OCI-LY3 (cell line): ENCODE measurements at regions not wholly inside any gene's neighbourhood (a gene's known extent, or its start where the extent isn't known, plus 50 kb on each side); places are given as distances from the start of the nearest gene placed in this dataset.

Experiments
- EZH2phosphoT487 ChIP-seq: fragments of 200-600 bp; shearing (Covaris generic); IDR thresholded peaks from 2 replicates; pipeline ENCODE4 v1.6.1; 2018; ENCODE audit warnings: antibody characterized with exemption, mixed run types, low read depth
- TF ChIP-seq, protein P1 (sequence below): fragments of 200-600, 300-600 bp; sonication (generic); IDR thresholded peaks from 2 replicates; pipeline ENCODE4 v1.5.1; 2014; ENCODE audit warnings: antibody characterized with exemption, low read length, low read depth

DNA sequence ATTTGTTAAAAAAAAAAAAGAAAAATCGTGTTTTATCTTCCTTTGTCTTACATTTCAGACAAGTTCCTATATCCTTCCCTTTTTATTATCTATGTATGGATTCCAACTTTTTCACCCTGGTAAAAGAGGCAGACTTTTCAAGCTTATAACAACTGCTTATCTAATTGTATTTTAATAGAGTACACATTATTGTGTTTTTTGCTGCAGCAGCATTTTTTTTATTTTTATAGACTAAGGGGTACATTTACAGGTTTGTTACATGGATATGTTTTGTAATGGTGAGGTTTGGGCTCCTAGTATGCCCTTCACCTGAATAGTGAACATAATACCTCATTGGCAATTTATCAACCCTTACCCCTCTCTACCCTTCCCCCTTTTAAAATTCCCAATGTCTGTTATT, 195.0 kb upstream of the RGMB start:
- TF ChIP-seq, protein P1, sequence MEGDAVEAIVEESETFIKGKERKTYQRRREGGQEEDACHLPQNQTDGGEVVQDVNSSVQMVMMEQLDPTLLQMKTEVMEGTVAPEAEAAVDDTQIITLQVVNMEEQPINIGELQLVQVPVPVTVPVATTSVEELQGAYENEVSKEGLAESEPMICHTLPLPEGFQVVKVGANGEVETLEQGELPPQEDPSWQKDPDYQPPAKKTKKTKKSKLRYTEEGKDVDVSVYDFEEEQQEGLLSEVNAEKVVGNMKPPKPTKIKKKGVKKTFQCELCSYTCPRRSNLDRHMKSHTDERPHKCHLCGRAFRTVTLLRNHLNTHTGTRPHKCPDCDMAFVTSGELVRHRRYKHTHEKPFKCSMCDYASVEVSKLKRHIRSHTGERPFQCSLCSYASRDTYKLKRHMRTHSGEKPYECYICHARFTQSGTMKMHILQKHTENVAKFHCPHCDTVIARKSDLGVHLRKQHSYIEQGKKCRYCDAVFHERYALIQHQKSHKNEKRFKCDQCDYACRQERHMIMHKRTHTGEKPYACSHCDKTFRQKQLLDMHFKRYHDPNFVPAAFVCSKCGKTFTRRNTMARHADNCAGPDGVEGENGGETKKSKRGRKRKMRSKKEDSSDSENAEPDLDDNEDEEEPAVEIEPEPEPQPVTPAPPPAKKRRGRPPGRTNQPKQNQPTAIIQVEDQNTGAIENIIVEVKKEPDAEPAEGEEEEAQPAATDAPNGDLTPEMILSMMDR, result no peak
- no peak for TF ChIP-seq EZH2phosphoT487
